ENCODE measurements at regions not wholly inside any gene's neighbourhood (a gene's known extent, or its start where the extent isn't known, plus 50 kb on each side); places are given as distances from the start of the nearest gene placed in this dataset.

DNA sequence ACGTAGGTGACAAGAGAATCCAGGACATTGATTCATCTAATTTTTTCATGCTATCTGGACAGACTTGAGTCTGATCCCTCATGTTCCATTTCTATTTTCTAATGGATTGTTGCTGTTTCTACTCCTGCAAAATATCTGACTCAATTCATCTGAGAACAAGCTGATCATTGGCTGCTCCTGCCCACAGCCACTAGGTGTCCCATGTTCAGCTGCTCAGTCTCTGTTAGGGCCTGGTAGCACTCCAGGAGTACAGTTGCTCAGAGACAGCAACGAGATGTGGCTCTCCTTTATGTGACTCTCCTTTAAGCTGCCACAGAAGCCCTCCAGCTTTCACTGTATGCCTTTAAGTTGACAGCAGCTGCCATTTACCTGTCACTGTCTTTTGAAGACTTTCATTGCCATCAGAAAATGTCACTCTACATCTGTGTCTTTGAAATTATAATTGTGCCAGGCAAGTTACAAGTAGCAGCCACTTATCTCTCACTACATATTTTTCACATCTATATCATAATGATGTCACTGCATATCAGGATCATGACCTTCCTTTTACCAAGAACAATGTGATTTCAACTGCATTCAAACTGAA lies 1944.2 kb upstream of the NUDT12 start:
- peak in 1 of 5 donors; percentile 15 for DNase-seq
- H3K4me1 ChIP-seq: no peaks in the 10 kb centered on the region
- no peak overlapping the region for H3K27ac ChIP-seq
- WGBS, 4 donors: 37 to 53% (median 43%) methylated on average over 2 of the region's 2 CpGs
- no peak overlapping the region for H3K4me3 ChIP-seq
- TF ChIP-seq, protein P1, sequence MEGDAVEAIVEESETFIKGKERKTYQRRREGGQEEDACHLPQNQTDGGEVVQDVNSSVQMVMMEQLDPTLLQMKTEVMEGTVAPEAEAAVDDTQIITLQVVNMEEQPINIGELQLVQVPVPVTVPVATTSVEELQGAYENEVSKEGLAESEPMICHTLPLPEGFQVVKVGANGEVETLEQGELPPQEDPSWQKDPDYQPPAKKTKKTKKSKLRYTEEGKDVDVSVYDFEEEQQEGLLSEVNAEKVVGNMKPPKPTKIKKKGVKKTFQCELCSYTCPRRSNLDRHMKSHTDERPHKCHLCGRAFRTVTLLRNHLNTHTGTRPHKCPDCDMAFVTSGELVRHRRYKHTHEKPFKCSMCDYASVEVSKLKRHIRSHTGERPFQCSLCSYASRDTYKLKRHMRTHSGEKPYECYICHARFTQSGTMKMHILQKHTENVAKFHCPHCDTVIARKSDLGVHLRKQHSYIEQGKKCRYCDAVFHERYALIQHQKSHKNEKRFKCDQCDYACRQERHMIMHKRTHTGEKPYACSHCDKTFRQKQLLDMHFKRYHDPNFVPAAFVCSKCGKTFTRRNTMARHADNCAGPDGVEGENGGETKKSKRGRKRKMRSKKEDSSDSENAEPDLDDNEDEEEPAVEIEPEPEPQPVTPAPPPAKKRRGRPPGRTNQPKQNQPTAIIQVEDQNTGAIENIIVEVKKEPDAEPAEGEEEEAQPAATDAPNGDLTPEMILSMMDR (IDR thresholded peaks at IDR 0.05): peak in 3 of 12 donors; percentile 17 to 28 (median 22)
- TF ChIP-seq POLR2A (IDR thresholded peaks at IDR 0.05): no peak
- no peak for ATAC-seq
- no peaks in the 10 kb centered on the region for H3K27me3 ChIP-seq
- no peaks in the 10 kb centered on the region for H3K36me3 ChIP-seq
- peaks cover 0 to 3% (median 0%) of the 10 kb centered on the region in 12 donors for H3K9me3 ChIP-seq
- intact Hi-C loops (cut with DNase I): no loop called here

DNA sequence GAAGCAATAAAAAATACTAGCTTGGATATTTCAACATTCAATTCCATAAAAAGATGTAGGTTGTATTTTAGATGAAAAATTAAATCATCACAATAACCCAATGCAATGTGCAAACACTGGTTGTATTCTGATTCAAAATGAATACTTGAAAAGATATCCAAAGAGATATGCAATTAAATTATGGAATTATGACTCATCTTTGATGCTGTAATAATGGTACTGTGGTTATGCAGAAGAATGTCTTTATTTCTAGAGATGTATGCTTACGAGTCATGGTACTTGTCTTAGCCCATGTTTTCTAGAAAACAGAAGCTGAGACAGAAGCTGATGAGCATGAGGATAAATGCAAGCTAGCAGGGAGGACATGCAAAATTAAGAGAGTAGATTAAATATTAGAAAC lies 1941.4 kb upstream of the NUDT12 start:
- Histone ChIP-seq H3K9me3 (no peaks in the 10 kb centered on the region), H3K27me3 (no peaks in the 10 kb centered on the region), H3K4me3 (no peak overlapping the region), H3K4me1 (no peaks in the 10 kb centered on the region), H3K27ac (no peak overlapping the region), H3K36me3 (no peaks in the 10 kb centered on the region)
- intact Hi-C loops (cut with DNase I): no loop called here
- 66 to 80% (median 73%) methylated on average over 1 of the region's 1 CpG for WGBS, 4 donors
- TF ChIP-seq POLR2A (IDR thresholded peaks at IDR 0.05): no peak
- TF ChIP-seq, protein P1 (IDR thresholded peaks at IDR 0.05): no peak
- DNase-seq: no peak
- no peak for ATAC-seq

DNA sequence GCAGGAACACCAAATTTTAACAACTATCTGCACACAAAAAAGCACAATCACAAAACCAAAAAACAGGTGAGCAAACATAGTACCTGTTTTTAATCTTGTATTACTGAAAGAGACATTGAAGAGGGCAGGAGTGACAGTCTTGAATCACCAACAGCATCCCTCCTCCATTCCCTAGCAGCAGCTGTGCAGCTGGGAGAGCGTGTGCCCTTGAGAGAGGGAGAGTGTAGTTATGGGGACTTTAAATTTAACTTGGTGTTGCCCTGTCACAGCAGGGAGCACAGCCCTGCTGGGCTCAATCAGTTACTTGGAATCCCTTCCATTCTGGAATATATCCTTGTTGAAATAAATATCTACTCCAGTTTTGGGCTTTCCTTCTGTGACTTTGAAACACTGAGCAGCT lies 1938.7 kb upstream of the NUDT12 start:
- intact Hi-C loops (cut with DNase I): no loop called here
- no peaks in the 10 kb centered on the region for H3K36me3 ChIP-seq
- no peak for ATAC-seq

DNA sequence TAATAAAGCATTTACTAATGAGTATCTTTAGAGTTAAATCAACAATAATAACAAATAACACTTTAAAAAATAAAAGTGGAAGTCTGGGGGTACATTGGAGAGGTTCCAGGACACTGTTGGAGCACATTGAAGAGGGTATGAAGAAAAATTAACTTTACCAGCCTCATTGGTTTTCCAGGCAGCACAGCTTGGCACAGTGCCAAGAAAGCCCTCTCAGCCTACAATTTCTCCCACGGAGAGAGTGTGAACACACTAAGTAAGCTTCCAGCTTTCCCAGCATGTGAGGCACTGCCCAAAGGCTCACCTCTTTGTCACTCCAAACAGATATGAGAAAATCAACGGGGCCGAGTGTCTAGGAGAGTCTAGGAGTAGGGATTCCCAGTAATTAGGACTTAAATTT lies 1912.8 kb upstream of the NUDT12 start:
- no peak overlapping the region for H3K27ac ChIP-seq
- 29 to 39% (median 38%) methylated on average over 3 of the region's 3 CpGs for WGBS, 4 donors
- H3K4me3 ChIP-seq: no peak overlapping the region
- H3K4me1 ChIP-seq: no peaks in the 10 kb centered on the region
- intact Hi-C loops (cut with DNase I): no loop called here
- ATAC-seq (no peak), DNase-seq (no peak)
- H3K27me3 ChIP-seq: no peaks in the 10 kb centered on the region
- TF ChIP-seq POLR2A (IDR thresholded peaks at IDR 0.05): no peak
- TF ChIP-seq, protein P1 (IDR thresholded peaks at IDR 0.05): no peak
- H3K36me3 ChIP-seq: no peaks in the 10 kb centered on the region
- peaks cover 0 to 26% (median 7%) of the 10 kb centered on the region in 12 donors for H3K9me3 ChIP-seq

More for the DNA sequence above, 1938.7 kb upstream of the NUDT12 start:
- no peaks in the 10 kb centered on the region for H3K4me1 ChIP-seq
- H3K27ac ChIP-seq: no peak overlapping the region
- TF ChIP-seq, protein P1 (IDR thresholded peaks at IDR 0.05): no peak
- TF ChIP-seq POLR2A (IDR thresholded peaks at IDR 0.05): no peak
- 40 to 65% (median 55%) methylated on average over 1 of the region's 1 CpG for WGBS, 4 donors
- peaks cover 0 to 3% (median 0%) of the 10 kb centered on the region in 12 donors for H3K9me3 ChIP-seq
- DNase-seq: no peak
- H3K4me3 ChIP-seq: no peak overlapping the region
- no peaks in the 10 kb centered on the region for H3K27me3 ChIP-seq
